ENCODE measurements at regions not wholly inside any gene's neighbourhood (a gene's known extent, or its start where the extent isn't known, plus 50 kb on each side); places are given as distances from the start of the nearest gene placed in this dataset.
"Not testable (repeated sequence)": the region's sequence is repeated elsewhere in the genome, so short reads cannot be mapped to it uniquely, and the experiment has no call there.

GRCh38 chr7:121497545-121497944 is 101.4 kb upstream of the FAM3C start:
- DNase-seq (ENCODE audit: low read depth), result not testable (repeated sequence)

DNA sequence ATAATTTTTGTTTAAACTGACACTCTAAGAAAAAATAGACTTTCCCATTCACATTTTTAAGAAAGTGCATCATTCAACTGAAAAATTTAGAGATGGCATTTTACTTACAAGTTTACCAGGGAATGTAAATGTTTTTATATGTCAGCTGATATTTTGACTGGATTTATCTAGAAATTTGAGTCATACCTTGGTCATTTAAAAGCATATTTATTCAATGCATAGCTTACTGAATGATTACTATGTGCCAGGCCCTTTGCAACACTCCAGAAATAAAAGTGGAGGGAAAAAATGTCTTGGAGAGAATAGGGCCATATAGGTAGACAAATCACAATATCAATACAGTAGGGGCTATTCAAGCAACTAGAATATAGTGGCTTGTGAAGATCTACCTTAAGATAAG is 98.4 kb upstream of the FAM3C start:
- no peak for DNase-seq (ENCODE audit: low read depth)

DNA sequence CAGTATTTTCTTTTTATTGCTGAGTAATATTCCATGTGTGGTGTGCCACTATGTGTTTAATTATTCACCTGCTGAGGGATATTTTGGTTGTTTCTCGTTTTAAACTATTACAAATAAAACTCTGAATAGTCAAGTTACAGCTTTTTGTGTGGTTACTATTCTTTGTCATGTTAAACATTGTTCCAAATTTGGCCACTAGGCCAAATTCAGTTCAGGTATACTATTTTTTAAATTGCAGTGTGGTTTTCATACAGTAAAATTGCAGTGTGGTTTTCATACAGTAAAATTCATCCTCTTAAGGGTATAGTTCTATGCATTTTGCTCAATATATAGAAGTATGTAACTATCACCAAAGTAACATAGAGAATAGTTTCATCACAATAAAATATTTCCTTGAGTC is 97.4 kb upstream of the FAM3C start:
- no peak for DNase-seq (ENCODE audit: low read depth)

DNA sequence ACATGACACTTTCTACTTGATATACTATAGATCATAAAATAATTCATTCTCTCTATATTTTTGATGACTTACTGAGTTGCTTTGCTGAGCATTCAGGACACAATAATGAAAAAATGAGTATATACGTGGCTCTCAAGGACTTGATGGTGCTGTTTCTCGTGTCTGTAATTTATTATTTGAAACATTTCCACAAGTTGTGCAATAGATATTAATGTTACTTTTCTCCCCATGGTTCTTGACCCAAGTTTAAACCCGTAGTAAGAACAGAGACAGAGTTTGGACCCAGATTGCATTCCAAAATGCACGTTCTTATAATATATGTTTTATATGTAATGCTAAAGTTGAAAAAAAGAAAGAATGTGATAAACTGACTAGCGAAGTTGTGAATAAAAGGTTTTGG is 94.2 kb upstream of the FAM3C start:
- no peak for DNase-seq (ENCODE audit: low read depth)

DNA sequence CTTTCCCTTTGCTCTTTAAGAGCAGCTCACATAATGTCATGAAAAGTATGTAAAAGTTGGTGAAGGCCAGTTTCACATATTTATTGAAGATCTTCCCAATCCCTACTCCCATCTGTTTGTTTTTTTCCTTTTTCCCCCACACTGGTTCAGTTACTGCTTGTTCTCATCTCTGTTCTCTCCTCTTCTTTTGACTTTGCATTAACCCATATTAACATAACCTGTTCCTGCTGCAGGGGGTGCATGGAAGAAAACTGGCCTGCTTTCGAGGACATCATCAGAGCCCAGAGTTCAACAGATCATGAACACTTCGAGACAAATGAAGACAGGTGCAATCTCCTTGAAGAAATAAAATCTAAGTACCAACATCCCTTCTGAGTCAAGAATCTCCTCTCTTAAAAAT is 93.3 kb upstream of the FAM3C start:
- DNase-seq (ENCODE audit: low read depth), result no peak

- no peak for DNase-seq (ENCODE audit: low read depth)
These were observed 92.1 kb upstream of the FAM3C start for GRCh38 chr7:121488111-121488650.

GRCh38 chr7:121486590-121486989 is 90.5 kb upstream of the FAM3C start:
- DNase-seq (ENCODE audit: low read depth), result no peak

GRCh38 chr7:121485467-121486243 is 89.5 kb upstream of the FAM3C start:
- DNase-seq (ENCODE audit: low read depth), result no peak

- no peak for DNase-seq (ENCODE audit: low read depth)
These were observed 88.1 kb upstream of the FAM3C start for GRCh38 chr7:121484089-121484763.

GRCh38 chr7:121480566-121481335 is 84.6 kb upstream of the FAM3C start:
- DNase-seq (ENCODE audit: low read depth), result no peak

GRCh38 chr7:121480058-121480457 is 84.0 kb upstream of the FAM3C start:
- DNase-seq (ENCODE audit: low read depth), result no peak

GRCh38 chr7:121479466-121479865 is 83.4 kb upstream of the FAM3C start:
- DNase-seq (ENCODE audit: low read depth), result no peak

GRCh38 chr7:121475806-121476205 is 79.7 kb upstream of the FAM3C start:
- no peak for DNase-seq (ENCODE audit: low read depth)

GRCh38 chr7:121474301-121474673 is 78.2 kb upstream of the FAM3C start:
- no peak for DNase-seq (ENCODE audit: low read depth)

DNA sequence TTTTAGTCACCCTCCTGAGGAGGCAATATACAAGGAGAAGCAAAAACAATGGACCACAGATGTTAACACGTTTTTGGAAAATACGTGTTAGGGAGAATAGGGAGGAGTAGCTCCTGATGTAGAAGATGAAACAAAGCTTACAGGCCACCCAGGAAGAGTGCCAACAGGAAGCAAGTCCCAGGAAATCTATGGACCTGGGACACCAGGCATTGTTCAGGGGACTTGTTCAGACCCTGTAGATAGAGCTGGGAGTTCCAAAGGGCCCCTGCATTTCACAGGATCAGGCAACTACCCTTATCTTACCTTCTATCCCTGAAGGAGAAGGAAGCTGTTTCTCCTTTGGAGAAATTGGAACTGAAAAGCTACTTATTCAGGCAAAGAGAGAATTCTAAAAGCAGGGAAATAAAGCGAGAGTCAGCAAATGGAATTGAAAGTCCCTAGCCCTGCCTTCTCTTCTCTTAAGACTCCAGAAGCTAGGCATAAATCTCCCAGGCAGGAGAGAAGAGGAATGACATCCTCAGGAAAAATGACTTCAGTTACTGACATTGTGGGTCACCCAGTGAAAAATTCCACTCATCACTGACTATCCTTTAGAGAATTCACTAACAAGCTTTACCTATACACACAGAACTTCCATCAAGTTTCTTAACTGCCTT is 77.7 kb upstream of the FAM3C start:
- DNase-seq (ENCODE audit: low read depth), result no peak

DNA sequence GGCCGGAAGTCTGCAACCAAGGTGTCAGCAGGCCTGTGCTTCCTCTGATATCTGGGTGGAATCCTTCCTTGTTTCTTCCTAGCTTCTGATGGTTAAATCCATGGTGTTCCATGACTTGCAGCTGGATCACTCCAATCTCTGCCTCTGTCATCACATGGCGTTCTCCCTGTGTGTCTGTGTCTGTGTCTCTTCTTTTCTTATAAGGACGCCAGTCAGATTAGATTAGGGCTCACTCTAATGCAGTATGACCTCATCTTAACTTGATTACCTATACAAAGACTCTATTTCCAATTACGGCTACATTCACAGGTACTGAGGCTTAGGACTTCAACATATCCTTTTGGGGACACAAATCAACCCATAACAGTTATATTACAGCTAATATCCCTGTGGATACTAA is 70.3 kb upstream of the FAM3C start:
- no peak for DNase-seq (ENCODE audit: low read depth)

DNA sequence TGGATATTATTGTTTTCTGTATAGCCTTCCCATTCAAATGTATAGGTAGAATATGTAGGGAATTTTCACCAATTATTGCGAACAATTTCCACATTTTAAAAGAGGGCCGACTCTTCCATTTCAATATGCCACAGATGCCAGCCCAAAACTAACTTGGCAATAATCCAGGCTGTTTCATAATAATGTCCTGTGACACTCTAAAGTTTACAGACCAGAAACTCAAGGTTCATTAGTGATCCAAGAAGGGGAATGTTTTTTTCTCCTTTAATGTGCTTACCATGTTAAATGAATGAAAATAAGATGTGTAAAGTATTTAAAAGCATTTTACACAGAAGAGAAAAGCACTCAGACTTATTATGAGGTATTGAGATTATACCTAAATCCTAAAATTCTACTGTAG is 63.0 kb upstream of the FAM3C start:
- no peak for DNase-seq (ENCODE audit: low read depth)

DNA sequence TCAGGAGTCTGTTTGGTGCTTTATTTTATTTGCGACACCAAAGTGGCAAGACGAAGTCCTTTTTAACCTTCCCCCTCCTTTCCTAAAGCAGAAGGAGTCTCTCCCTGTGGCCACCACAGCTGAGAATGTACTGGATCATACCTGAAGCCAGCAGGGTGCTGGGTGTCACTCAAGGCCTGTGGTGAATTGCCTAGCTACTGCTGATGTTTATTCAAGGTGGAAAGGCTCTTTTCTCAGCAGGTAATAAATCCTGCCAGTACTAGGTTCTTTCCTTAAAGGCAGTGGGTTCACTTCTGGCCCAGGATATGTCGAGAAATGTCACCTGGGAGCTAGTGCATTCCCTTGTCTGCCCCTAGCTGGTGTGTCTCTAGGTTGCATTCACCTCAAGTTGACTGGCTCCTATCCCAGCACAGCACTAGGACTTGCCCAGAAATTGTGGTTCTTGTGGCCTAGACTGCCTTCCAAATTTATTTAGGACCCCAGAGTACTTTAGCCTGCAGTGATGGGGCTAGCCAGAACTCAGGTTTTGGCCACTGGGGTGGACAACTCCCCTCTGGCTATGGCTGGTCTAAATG is 60.8 kb upstream of the FAM3C start:
- DNase-seq (ENCODE audit: low read depth), result no peak

- no peak for DNase-seq (ENCODE audit: low read depth)
These were observed 59.9 kb upstream of the FAM3C start for GRCh38 chr7:121456015-121456414.

DNA sequence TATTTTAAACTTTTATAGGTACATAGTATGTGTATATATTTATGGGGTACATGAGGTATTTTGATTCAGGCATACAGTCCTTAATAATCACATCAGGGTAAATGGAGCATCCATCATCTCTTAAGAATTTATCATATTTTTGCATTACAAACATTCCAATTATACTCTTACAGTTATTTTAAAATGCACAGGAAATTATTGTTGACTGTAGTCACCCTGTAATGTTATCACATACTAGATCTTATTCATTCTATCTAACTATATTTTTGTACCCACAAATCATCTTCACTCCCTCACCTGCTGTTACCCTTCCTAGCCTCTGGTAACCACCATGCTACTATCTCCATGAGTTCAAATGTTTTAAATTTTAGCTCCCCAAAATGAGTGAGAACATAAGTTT is 56.3 kb upstream of the FAM3C start:
- no peak for DNase-seq (ENCODE audit: low read depth)

DNA sequence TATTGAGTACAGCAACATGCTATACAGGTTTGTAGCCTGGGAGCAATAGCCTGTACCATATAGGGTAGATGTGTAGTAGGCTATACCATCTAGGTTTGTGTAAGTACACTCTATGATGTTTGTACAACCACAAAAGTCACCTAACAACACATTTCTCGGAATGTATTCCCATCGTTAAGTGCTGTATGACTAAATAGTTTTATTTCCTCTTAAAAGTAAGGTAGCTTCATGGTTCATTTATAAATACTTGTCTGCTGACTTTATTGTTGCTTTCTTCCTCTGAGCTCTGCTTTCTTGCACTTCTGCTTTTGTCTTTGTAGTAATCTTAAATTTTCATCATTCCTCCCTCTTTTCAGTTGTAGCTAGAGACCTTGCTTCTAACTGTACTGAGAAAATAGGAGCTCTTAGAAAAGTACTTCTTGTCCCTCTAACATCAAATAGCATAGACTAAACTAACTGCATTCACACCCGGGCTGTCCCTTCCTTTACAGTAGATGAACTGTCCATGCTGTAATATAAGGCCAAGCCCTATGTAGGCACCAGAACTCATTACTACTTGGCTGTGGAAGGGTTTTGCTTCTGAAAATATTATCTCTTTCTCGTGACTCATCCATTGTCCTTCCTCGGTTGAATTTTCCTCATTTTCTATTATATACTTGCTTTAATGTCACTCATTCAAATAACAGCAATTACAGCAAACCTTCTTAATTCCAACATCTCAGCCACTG is 55.4 kb upstream of the FAM3C start:
- no peak for DNase-seq (ENCODE audit: low read depth)

Measured in GM04504 (cell line).